Dendritic cell treated with granulocyte-macrophage colony-stimulating factor and Interleukin-4, amounts not matched to agents 40 ng/mL and 50 ng/mL, for 4 days (primary cell): ENCODE measurements at regions not wholly inside any gene's neighbourhood (a gene's known extent, or its start where the extent isn't known, plus 50 kb on each side); places are given as distances from the start of the nearest gene placed in this dataset.

Experiments
- H3K27ac Mint-ChIP-seq: one replicate; pipeline ENCODE4 v1.8.0; 2022; ENCODE audit warnings: mild to moderate bottlenecking, mixed read lengths
- H3K27me3 Mint-ChIP-seq: one replicate; pipeline ENCODE4 v1.8.0; 2022; ENCODE audit warnings: mild to moderate bottlenecking, mixed read lengths
- H3K36me3 Mint-ChIP-seq: one replicate; pipeline ENCODE4 v1.8.0; 2022; ENCODE audit warnings: low read depth, mixed read lengths
- H3K4me1 Mint-ChIP-seq: one replicate; pipeline ENCODE4 v1.8.0; 2022; ENCODE audit warnings: low read depth, mixed read lengths
- H3K4me3 Mint-ChIP-seq: one replicate; pipeline ENCODE4 v1.8.0; 2022; ENCODE audit warnings: mild to moderate bottlenecking, moderate library complexity, mixed read lengths
- H3K9me3 Mint-ChIP-seq: one replicate; pipeline ENCODE4 v1.8.0; 2022; ENCODE audit warnings: mixed read lengths
- intact Hi-C: fragments of 100-400 bp; cut with micrococcal nuclease; formaldehyde crosslinking; loops from one replicate; pipeline ENCODE4 v1.15.0; 2022

- H3K9me3 Mint-ChIP-seq: no peaks in the 10 kb centered on the region
- H3K27me3 Mint-ChIP-seq: no peaks in the 10 kb centered on the region
- H3K36me3 Mint-ChIP-seq: no peaks in the 10 kb centered on the region
- no peak overlapping the region for H3K4me3 Mint-ChIP-seq
- no peaks in the 10 kb centered on the region for H3K4me1 Mint-ChIP-seq
- intact Hi-C loops: no loop called here
- H3K27ac Mint-ChIP-seq: no peak overlapping the region
These were observed 187.5 kb upstream of the PRDM9 start for GRCh38 chr5:23319901-23320300.

- H3K27ac Mint-ChIP-seq: no peak overlapping the region
- no peak overlapping the region for H3K4me3 Mint-ChIP-seq
- no peaks in the 10 kb centered on the region for H3K4me1 Mint-ChIP-seq
- no peaks in the 10 kb centered on the region for H3K27me3 Mint-ChIP-seq
- intact Hi-C loops: no loop called here
- H3K9me3 Mint-ChIP-seq: no peaks in the 10 kb centered on the region
- H3K36me3 Mint-ChIP-seq: no peaks in the 10 kb centered on the region
These were observed 188.4 kb upstream of the PRDM9 start for GRCh38 chr5:23318960-23319359.

- no peak overlapping the region for H3K4me3 Mint-ChIP-seq
- no peaks in the 10 kb centered on the region for H3K27me3 Mint-ChIP-seq
- H3K36me3 Mint-ChIP-seq: no peaks in the 10 kb centered on the region
- intact Hi-C loops: no loop called here
- H3K4me1 Mint-ChIP-seq: no peaks in the 10 kb centered on the region
- no peaks in the 10 kb centered on the region for H3K9me3 Mint-ChIP-seq
- H3K27ac Mint-ChIP-seq: no peak overlapping the region
These were observed 189.2 kb upstream of the PRDM9 start for GRCh38 chr5:23318166-23318565.

GRCh38 chr5:23316060-23316591 lies 191.3 kb upstream of the PRDM9 start:
- Mint-ChIP-seq H3K9me3 (no peaks in the 10 kb centered on the region), H3K4me3 (no peak overlapping the region), H3K4me1 (no peaks in the 10 kb centered on the region), H3K27ac (no peak overlapping the region), H3K36me3 (no peaks in the 10 kb centered on the region), H3K27me3 (no peaks in the 10 kb centered on the region)
- intact Hi-C loops: no loop called here

- Mint-ChIP-seq H3K27ac (no peak overlapping the region), H3K4me3 (no peak overlapping the region), H3K36me3 (no peaks in the 10 kb centered on the region), H3K4me1 (no peaks in the 10 kb centered on the region), H3K27me3 (no peaks in the 10 kb centered on the region), H3K9me3 (no peaks in the 10 kb centered on the region)
- intact Hi-C loops: no loop called here
These were observed 192.6 kb upstream of the PRDM9 start for GRCh38 chr5:23314827-23315226.

- H3K36me3 Mint-ChIP-seq: no peaks in the 10 kb centered on the region
- H3K27me3 Mint-ChIP-seq: no peaks in the 10 kb centered on the region
- no peaks in the 10 kb centered on the region for H3K4me1 Mint-ChIP-seq
- no peak overlapping the region for H3K27ac Mint-ChIP-seq
- no peak overlapping the region for H3K4me3 Mint-ChIP-seq
- intact Hi-C loops: no loop called here
- peaks cover 30% of the 10 kb centered on the region for H3K9me3 Mint-ChIP-seq
These were observed 202.4 kb upstream of the PRDM9 start for GRCh38 chr5:23305055-23305454.

- H3K36me3 Mint-ChIP-seq: no peaks in the 10 kb centered on the region
- no peaks in the 10 kb centered on the region for H3K27me3 Mint-ChIP-seq
- peaks cover 32% of the 10 kb centered on the region for H3K9me3 Mint-ChIP-seq
- no peaks in the 10 kb centered on the region for H3K4me1 Mint-ChIP-seq
- H3K4me3 Mint-ChIP-seq: no peak overlapping the region
- intact Hi-C loops: no loop called here
- H3K27ac Mint-ChIP-seq: no peak overlapping the region
These were observed 203.6 kb upstream of the PRDM9 start for GRCh38 chr5:23303836-23304235.

- Mint-ChIP-seq H3K27me3 (no peaks in the 10 kb centered on the region), H3K9me3 (peaks cover 32% of the 10 kb centered on the region), H3K36me3 (no peaks in the 10 kb centered on the region), H3K4me3 (no peak overlapping the region), H3K4me1 (no peaks in the 10 kb centered on the region), H3K27ac (no peak overlapping the region)
- intact Hi-C loops: no loop called here
These were observed 204.0 kb upstream of the PRDM9 start for GRCh38 chr5:23303435-23303834.

GRCh38 chr5:23302438-23302837 lies 205.0 kb upstream of the PRDM9 start:
- no peaks in the 10 kb centered on the region for H3K36me3 Mint-ChIP-seq
- no peaks in the 10 kb centered on the region for H3K4me1 Mint-ChIP-seq
- no peaks in the 10 kb centered on the region for H3K27me3 Mint-ChIP-seq
- intact Hi-C loops: no loop called here
- no peak overlapping the region for H3K27ac Mint-ChIP-seq
- H3K4me3 Mint-ChIP-seq: no peak overlapping the region
- H3K9me3 Mint-ChIP-seq: peaks cover 32% of the 10 kb centered on the region

- Mint-ChIP-seq H3K36me3 (no peaks in the 10 kb centered on the region), H3K4me1 (no peaks in the 10 kb centered on the region), H3K27me3 (no peaks in the 10 kb centered on the region), H3K9me3 (peaks cover 34% of the 10 kb centered on the region), H3K4me3 (no peak overlapping the region), H3K27ac (no peak overlapping the region)
- intact Hi-C loops: no loop called here
These were observed 218.2 kb upstream of the PRDM9 start for GRCh38 chr5:23289162-23289561.

- no peak overlapping the region for H3K4me3 Mint-ChIP-seq
- intact Hi-C loops: no loop called here
- no peaks in the 10 kb centered on the region for H3K9me3 Mint-ChIP-seq
- no peak overlapping the region for H3K27ac Mint-ChIP-seq
- H3K4me1 Mint-ChIP-seq: no peaks in the 10 kb centered on the region
- no peaks in the 10 kb centered on the region for H3K27me3 Mint-ChIP-seq
- no peaks in the 10 kb centered on the region for H3K36me3 Mint-ChIP-seq
These were observed 222.8 kb upstream of the PRDM9 start for GRCh38 chr5:23284656-23285055.

GRCh38 chr5:23274171-23274570 lies 233.2 kb upstream of the PRDM9 start:
- Mint-ChIP-seq H3K4me1 (no peaks in the 10 kb centered on the region), H3K27ac (no peak overlapping the region), H3K9me3 (peaks cover 34% of the 10 kb centered on the region), H3K4me3 (no peak overlapping the region), H3K36me3 (no peaks in the 10 kb centered on the region), H3K27me3 (no peaks in the 10 kb centered on the region)
- intact Hi-C loops: no loop called here

GRCh38 chr5:23269981-23270380 lies 237.4 kb upstream of the PRDM9 start:
- Mint-ChIP-seq H3K36me3 (no peaks in the 10 kb centered on the region), H3K4me3 (no peak overlapping the region), H3K27me3 (no peaks in the 10 kb centered on the region), H3K4me1 (no peaks in the 10 kb centered on the region), H3K27ac (no peak overlapping the region), H3K9me3 (peaks cover 12% of the 10 kb centered on the region)
- intact Hi-C loops: no loop called here

GRCh38 chr5:23268136-23268535 lies 239.3 kb upstream of the PRDM9 start:
- no peak overlapping the region for H3K4me3 Mint-ChIP-seq
- H3K36me3 Mint-ChIP-seq: no peaks in the 10 kb centered on the region
- no peak overlapping the region for H3K27ac Mint-ChIP-seq
- intact Hi-C loops: no loop called here
- H3K27me3 Mint-ChIP-seq: no peaks in the 10 kb centered on the region
- H3K9me3 Mint-ChIP-seq: no peaks in the 10 kb centered on the region
- H3K4me1 Mint-ChIP-seq: no peaks in the 10 kb centered on the region

GRCh38 chr5:23260621-23261020 lies 246.8 kb upstream of the PRDM9 start:
- intact Hi-C loops: no loop called here
- Mint-ChIP-seq H3K4me3 (no peak overlapping the region), H3K27me3 (no peaks in the 10 kb centered on the region), H3K4me1 (no peaks in the 10 kb centered on the region), H3K9me3 (peaks cover 8% of the 10 kb centered on the region), H3K36me3 (no peaks in the 10 kb centered on the region), H3K27ac (no peak overlapping the region)
